ENCODE measurements at regions not wholly inside any gene's neighbourhood (a gene's known extent, or its start where the extent isn't known, plus 50 kb on each side); places are given as distances from the start of the nearest gene placed in this dataset.

- no peak for DNase-seq (ENCODE audit: extremely low read depth, low read depth)
Measured at GRCh38 chr2:237150186-237150585, 64.5 kb downstream of the COPS8 start.

GRCh38 chr2:237150831-237151375 is 65.2 kb downstream of the COPS8 start:
- DNase-seq (ENCODE audit: extremely low read depth, low read depth), result no peak

- no peak for DNase-seq (ENCODE audit: extremely low read depth, low read depth)
Measured at GRCh38 chr2:237152361-237152760, 66.7 kb downstream of the COPS8 start.

- no peak for DNase-seq (ENCODE audit: extremely low read depth, low read depth)
Measured at GRCh38 chr2:237153181-237153580, 67.5 kb downstream of the COPS8 start.

- peak; percentile 61 for DNase-seq (ENCODE audit: extremely low read depth, low read depth)
Measured at GRCh38 chr2:237154082-237154638, 68.5 kb downstream of the COPS8 start.

GRCh38 chr2:237154884-237155851 is 69.5 kb downstream of the COPS8 start:
- DNase-seq (ENCODE audit: extremely low read depth, low read depth), result no peak

- DNase-seq (ENCODE audit: extremely low read depth, low read depth), result no peak
Measured at GRCh38 chr2:237156031-237156856, 70.6 kb downstream of the COPS8 start.

- DNase-seq (ENCODE audit: extremely low read depth, low read depth), result no peak
Measured at GRCh38 chr2:237156857-237157779, 71.4 kb downstream of the COPS8 start.

- no peak for DNase-seq (ENCODE audit: extremely low read depth, low read depth)
Measured at GRCh38 chr2:237157780-237158102, 72.1 kb downstream of the COPS8 start.

- no peak for DNase-seq (ENCODE audit: extremely low read depth, low read depth)
Measured at GRCh38 chr2:237158194-237158593, 72.5 kb downstream of the COPS8 start.

GRCh38 chr2:237159006-237159911 is 73.6 kb downstream of the COPS8 start:
- no peak for DNase-seq (ENCODE audit: extremely low read depth, low read depth)

- DNase-seq (ENCODE audit: extremely low read depth, low read depth), result no peak
Measured at GRCh38 chr2:237160271-237160919, 74.7 kb downstream of the COPS8 start.

GRCh38 chr2:237161189-237161588 is 75.5 kb downstream of the COPS8 start:
- DNase-seq (ENCODE audit: extremely low read depth, low read depth), result no peak

GRCh38 chr2:237162959-237163358 is 77.3 kb downstream of the COPS8 start:
- DNase-seq (ENCODE audit: extremely low read depth, low read depth), result no peak

GRCh38 chr2:237164474-237165042 is 78.9 kb downstream of the COPS8 start:
- no peak for DNase-seq (ENCODE audit: extremely low read depth, low read depth)

GRCh38 chr2:237165405-237166276 is 80.0 kb downstream of the COPS8 start:
- peak; percentile 19 for DNase-seq (ENCODE audit: extremely low read depth, low read depth)

GRCh38 chr2:237167038-237167437 is 81.3 kb downstream of the COPS8 start:
- DNase-seq (ENCODE audit: extremely low read depth, low read depth), result no peak

All from NCI-H460 (cell line).